Epidermal melanocyte (primary cell): ENCODE measurements at regions not wholly inside any gene's neighbourhood (a gene's known extent, or its start where the extent isn't known, plus 50 kb on each side); places are given as distances from the start of the nearest gene placed in this dataset.

Experiments
- DNase-seq: peaks from one replicate; pipeline ENCODE4 v3.0.0; 2011; ENCODE audit warnings: low spot score; ENCODE audit not compliant: insufficient read length

GRCh38 chr3:31140470-31140869 is 246.0 kb upstream of the GADL1 start:
- no peak for DNase-seq

DNA sequence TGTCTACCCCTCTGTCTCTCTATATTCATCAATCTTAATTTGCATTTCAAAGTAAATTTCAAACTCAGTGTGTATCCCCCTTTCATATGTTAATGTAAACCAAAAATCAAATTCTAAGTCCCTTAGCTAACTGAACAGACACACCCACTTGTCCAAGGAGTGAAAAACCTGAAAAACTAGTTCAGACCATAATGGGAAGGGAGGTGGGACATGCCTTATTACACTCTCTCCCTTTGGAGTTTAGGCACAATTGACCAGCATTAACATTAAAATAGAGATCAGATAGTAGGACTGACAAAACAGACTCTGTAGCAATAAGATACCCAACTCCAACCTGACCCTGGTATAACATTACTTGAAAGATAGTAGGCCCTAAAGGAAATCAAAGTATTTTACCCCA is 247.7 kb upstream of the GADL1 start:
- DNase-seq, result no peak

DNA sequence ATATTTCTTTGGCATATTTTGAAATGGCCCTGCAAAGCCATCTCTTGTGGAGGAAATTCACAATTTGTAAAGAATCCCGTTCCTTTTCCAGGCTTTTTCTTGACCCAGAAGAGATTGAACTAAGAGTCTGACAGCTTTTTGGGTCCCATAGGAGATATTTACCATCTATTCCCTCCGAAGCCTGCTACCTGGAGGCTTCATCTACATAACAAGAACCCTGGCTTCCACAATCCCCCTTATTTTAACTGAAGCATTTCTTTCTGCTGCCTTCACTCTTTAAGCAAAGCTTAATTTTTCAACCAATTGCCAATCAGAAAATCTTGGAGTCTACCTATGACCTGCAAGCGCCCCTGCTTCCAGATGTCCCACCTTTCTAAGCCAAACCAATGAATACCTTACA is 248.1 kb upstream of the GADL1 start:
- DNase-seq, result no peak

DNA sequence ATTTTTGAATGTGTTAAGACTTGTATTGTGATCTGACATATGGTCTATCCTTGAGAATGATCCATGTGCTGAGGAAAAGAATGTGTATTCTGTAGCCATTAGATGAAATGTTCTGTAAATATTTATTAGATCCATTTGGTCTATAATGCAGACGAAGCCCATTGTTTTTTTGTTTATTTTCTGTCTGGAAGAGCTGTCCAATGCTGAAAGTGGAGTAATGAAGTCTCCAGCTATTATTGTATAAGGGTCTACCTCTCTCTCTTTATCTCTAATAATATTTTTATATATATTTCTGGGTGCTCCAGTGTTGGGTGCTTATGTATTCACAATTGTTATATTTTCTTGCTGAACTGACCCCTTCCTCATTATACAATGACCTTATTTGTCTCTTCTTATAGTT is 250.6 kb upstream of the GADL1 start:
- DNase-seq, result no peak

DNA sequence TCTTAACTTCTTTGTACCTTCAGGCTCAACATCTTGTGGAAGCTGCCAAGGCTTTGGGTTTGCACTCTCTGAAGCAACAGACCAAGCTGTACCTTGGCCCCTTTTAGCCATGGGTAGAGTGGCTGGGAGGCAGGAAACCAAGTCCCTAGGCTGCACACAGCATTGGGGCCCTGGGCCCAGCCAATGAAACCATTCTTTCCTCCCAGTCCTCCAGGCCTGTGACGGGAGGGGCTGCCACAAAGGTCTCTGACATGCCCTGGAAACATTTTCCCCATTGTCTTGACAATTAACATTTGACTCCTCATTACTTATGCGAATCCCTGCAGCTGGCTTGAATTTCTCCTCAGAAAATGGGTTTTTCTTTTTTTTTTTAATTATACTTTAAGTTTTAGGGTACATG is 253.1 kb upstream of the GADL1 start:
- DNase-seq, result no peak

DNA sequence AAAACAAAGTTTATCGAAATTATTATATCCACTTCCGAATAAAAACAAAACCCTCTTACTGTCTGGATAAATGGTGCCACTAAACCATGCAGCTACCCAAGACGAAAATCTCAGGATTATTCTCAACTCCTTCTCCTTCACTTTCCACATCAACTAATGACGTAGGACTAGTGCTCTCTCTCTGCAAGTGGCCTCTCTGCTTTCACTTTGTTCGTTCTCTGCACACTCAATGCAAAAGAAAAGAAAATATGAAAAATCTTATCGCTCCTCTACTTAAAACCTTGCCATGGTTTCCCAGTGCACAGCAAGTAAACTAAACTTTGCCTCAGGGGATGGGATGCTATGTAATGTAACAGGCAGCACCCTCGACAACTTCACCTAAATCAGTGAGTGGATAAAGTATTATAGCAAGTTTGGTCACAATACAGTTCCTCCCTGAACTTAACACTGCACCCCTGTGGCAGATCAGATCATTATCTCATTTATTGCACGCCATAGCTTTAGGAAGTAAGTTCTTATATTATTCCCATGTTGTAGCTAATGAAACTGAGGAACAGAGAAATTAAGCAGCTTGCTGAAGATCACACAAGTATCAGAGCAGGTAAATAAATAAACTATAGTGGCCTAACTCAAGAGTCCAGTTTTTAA is 262.7 kb upstream of the GADL1 start:
- DNase-seq, result no peak

- DNase-seq, result no peak
Measured at GRCh38 chr3:31157893-31158620, 263.6 kb upstream of the GADL1 start.

DNA sequence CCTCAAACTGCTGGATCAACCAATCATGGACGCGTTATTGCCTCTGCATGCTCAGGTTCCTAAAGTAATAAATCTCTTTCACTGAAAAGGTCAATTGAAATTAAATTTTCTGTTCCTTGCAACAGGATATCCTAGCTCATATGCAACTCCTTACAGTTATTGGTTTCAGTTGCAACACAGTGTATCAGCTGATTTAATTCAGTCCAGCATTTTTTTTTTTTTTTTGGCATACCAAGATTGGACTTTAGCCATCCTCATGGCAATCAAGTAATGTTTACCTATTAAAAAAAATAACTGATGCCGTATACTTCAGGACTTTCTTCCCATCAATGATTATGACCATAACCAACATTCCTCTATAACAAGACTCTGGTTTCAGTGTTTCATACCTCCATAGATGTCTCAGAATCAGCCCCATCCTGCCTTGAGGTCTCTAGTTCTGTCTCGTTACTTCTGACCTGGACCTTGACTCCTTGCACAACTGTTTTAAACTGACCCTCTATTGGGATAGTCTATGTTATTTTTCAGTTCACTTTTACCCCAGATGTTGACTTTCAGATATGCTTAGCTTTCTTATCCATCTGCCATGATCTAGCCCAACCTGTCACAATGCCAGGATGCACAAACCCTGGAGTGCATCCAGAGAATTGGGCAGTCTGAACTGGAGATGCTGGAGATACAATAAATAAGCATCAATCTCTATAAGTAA is 265.0 kb upstream of the GADL1 start:
- no peak for DNase-seq

DNA sequence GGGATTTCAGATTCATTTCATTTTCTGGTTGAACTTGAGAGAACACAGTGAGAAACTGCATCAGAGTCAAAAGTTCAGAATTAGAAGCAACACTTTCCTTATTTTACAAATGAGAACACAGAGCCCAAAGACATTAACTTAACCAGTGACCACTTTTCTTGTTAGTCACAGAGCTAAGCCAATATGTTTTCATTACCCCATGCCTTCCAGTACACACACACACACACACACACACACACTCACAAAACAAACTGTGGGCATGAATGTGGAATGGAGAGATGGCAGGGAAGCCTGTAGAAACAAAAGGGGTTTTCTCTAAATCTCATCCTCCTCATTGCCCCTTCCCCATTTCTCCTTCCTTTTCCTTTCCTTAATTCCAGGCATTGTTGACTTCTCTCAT is 267.4 kb upstream of the GADL1 start:
- DNase-seq, result no peak

- no peak for DNase-seq
Measured at GRCh38 chr3:31164381-31164780, 269.9 kb upstream of the GADL1 start.

DNA sequence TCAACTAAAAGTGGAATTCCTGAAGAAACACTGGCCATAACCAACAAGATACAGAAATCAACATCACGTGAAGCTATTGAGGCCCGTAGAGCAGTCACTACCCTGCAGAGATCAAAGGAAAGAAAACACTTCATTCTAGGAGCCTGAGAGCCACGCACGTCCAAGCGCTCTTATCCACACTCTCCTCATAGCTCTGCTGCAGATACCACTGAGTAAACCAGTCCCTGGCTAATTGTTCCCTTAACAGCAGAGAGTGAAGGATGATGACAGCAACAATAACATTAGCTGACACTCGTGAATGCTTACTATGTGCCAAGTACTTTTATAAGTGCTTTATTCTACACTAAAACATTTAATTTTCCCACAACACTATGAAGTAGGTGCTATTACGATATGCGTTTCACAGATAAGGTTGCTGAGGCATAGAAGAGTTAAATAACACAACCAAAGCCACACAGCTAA is 271.0 kb upstream of the GADL1 start:
- no peak for DNase-seq

DNA sequence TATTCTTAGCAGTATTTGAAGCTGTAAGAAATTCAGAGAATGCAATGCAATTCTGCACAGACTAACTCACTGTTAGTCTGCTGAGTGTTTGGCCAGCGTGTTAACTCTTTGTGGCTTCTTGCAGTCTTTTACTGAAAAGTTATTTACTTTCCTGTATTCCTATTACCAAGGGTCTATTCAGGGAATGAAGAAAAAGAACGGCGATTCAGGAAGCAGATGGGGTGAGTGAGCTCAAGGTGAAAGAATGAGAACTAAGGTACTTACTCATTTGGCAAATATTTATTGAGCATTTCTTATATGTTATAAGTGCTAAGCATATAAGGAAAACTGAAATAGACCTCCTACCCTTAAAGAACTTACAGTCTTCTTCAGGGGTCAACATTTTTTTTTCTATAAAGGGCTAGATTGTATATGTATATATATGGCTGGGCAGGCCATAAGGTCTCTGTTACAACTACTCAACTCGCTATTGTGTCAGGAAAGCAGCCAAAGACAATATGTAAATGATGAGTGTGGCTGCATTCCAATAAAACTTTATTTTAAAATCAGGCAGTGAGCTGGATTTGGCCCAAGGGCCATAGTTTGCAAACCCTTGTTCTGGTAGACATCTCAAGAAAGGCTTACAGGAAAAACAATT is 271.9 kb upstream of the GADL1 start:
- no peak for DNase-seq

DNA sequence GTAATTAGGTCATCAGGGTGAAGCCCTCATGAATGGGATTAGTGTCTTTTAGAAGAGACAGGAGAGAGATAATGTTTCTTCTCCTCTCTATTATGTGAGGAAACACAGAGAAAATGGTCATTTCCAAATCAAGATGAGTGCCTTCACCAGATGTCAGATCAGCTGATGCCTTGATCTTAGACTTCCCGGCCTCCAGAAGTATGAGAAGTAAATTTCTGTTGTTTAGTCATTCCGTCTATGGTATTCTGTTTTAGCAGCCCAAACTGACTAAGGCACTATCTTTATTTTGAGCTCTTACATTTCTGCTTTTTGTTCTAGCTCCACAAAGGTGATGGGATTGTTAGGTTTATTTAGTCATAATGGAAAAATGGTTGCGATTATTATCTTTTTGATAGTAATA is 273.2 kb upstream of the GADL1 start:
- no peak for DNase-seq

- no peak for DNase-seq
Measured at GRCh38 chr3:31170932-31171670, 276.6 kb upstream of the GADL1 start.

- DNase-seq, result no peak
Measured at GRCh38 chr3:31172336-31172735, 277.9 kb upstream of the GADL1 start.

DNA sequence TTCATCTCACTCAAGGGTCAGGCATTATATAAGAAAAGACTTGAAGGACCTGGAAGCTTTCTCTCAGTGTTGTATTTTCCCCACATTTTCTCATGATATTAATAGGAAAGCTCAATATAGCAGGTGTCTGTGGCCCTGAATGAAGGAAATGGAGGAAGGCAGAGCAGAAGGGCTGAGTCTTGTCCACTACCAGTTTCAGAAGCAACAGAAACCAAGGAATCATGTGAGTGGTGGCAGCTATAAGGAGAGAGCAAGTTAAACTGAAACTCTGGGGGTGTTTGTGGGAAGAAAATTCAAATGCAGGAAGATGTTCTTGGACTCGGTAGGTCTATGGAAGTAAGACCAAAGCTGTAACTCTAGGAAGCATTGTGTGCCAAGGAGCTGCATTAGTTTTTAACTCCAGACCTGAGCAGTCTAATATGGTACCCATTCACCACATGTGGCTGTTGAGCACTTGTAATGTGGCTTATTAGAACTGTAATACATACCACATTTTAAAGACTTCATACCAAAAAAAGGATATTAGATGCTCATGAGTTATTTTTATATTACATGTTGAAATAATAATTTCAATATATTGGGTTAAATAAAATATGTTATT is 278.8 kb upstream of the GADL1 start:
- DNase-seq, result no peak

- DNase-seq, result no peak
Measured at GRCh38 chr3:31174079-31174478, 279.6 kb upstream of the GADL1 start.

DNA sequence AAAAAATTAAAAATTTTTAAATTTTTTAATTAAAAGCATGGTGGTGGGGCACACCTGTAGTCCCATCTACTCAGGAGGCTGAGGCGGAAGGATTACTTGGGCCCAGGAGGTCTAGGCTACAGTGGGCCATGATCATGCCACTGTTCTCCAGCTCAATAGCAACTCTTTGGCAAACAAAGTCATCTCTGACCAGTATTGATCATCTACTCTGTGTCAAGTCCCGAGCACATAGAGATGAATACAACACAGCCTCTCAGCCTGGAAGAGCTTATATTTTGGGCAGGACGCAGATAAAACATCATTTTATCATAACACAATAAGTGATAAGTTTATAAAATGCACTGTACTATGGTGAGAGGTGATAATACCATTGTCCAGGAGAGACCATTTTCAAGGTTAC is 281.6 kb upstream of the GADL1 start:
- no peak for DNase-seq

- DNase-seq, result no peak
Measured at GRCh38 chr3:31178467-31178866, 284.0 kb upstream of the GADL1 start.

DNA sequence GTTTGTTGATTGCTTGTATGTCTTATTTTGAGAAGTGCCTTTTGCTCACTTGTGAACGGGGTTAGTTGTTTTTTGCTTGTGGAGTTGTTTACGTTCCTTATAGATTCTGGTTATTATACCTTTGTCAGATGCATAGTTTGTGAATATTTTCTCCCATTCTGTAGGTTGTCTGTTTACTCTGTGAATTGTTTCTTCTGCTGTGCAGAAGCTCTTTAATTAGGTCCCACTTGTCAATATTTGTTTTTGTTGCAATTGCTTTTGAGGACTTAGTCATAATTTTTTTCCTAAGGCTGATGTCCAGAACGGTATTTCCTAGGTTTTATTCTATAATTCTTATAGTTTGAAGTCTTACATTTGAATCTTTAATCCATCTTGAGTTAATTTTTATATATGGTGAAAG is 285.3 kb upstream of the GADL1 start:
- DNase-seq, result no peak

DNA sequence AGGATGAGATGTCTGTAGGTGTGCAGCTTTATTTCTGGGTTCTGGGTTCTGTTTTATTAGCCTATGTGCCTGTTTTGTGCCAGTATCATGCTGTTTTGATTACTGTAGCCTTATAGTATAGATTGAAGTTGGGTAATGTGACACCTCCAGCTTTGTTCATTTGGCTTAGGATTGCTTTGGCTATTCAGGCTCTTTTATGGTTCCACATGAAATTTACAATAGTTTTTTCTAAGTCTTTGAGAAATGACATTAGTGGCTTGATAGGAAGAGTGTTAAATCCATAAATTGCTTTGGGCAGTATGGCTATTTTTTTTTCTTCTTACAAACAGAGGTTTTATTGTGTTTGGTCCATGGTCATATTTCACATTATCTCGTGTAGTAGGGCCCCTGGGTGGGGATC is 285.8 kb upstream of the GADL1 start:
- DNase-seq, result no peak
